ENCODE measurements at regions not wholly inside any gene's neighbourhood (a gene's known extent, or its start where the extent isn't known, plus 50 kb on each side); places are given as distances from the start of the nearest gene placed in this dataset.

- TF ChIP-seq EZH2phosphoT487 (IDR thresholded peaks at IDR 0.05; ENCODE audit: borderline replicate concordance, low read length) (no peak), CTCF (conservative IDR thresholded peaks at IDR 0.05; ENCODE audit: low read depth, low read length) (no peak), EZH2 (IDR thresholded peaks at IDR 0.05; ENCODE audit: low read length, unreplicated experiment) (no peak)
Measured at GRCh38 chr3:147215660-147216059, 190.7 kb downstream of the ZIC4 start.
